T-helper 1 cell (primary cell): ENCODE measurements at regions not wholly inside any gene's neighbourhood (a gene's known extent, or its start where the extent isn't known, plus 50 kb on each side); places are given as distances from the start of the nearest gene placed in this dataset.
"Not testable (repeated sequence)": the region's sequence is repeated elsewhere in the genome, so short reads cannot be mapped to it uniquely, and the experiment has no call there.

Source experiments
- DNase-seq, 5 donors: peaks; one replicate each; pipeline ENCODE4 v3.0.0-alpha.2; 2012 to 2020

- no peak for DNase-seq
Measured at GRCh38 chr2:65598264-65598663, 165.9 kb upstream of the SPRED2 start.

- DNase-seq: no peak
Measured at GRCh38 chr2:65595630-65596029, 163.2 kb upstream of the SPRED2 start.

- DNase-seq: no peak
Measured at GRCh38 chr2:65594150-65594549, 161.8 kb upstream of the SPRED2 start.

GRCh38 chr2:65589667-65590066 is 157.3 kb upstream of the SPRED2 start:
- no peak for DNase-seq

DNA sequence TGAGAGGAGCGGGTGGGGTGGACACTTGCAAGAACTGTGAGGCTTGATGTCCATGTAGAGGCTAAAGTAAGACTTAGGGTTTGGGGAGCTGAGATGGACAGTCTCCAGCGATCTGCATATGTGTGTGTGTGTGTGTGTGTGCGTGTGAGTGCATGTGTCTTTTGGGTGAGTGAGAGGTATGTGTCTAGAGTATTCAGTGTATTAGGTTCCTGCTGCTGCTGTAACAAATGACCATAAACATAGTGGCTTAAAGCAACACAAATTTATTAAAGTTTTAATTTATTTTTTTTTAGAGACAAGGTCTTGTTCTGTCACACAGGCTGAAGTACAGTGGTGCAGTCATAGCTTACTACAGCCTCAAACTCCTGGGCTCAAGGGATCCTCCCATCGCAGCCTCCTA is 155.4 kb upstream of the SPRED2 start:
- DNase-seq: no peak

- no peak for DNase-seq
Measured at GRCh38 chr2:65586516-65586915, 154.1 kb upstream of the SPRED2 start.

DNA sequence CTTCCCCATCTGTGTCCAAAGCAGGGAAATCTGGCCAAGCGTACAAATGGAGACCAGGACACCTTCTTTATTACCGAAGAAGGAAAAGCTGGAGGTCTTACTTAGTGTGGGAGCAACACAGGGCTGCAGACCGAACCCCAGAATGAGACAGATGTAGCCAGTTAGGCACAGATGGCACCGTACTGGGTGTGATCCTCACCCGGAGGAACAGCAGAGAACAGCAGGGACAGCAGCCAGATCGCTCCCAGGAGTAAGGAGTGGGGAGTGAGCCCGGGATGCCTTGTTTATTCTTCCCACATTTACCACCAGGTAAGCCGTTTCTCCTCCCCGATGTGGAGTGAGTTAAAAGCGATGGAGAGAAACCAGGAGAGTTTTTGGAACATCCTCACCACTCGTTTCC is 150.7 kb upstream of the SPRED2 start:
- no peak for DNase-seq

GRCh38 chr2:65582364-65582763 is 150.0 kb upstream of the SPRED2 start:
- no peak for DNase-seq

- DNase-seq: no peak
Measured at GRCh38 chr2:65580824-65581223, 148.4 kb upstream of the SPRED2 start.

DNA sequence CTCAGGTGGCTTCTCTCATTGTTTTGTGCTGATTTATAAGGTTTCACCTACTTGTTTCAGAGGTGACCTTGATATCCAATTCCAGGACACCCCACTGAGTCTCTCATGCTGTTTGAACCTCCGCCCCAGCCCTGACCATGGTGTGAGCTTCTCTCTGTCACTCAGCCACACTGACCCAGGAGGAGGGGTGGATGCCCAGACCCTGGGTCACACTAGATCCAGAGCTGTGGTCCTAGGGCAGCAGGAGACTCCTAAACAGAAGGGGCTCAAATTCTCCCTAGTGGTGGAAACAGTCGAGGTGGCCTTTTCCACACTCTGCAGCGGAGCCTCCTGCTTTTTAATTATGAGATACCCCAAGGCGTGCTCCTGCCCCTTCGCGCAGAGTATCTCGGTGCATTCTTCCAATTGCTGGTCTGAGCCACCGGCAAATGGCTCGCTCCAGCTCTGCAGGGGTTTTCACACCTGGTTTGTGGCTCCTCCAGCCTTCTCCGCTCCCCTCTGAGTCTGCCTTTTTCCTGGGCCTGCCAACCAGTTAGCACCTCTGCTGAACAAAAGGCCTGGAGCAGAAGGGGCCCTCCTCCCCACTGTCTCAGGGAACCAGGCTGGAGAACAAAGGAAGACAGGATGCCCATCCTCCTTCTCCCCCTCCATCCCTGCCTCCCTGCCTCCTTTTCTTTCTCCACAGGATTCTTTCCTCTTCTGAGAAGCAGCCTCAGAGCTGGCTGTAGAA is 147.3 kb upstream of the SPRED2 start:
- no peak for DNase-seq

- no peak for DNase-seq
Measured at GRCh38 chr2:65577654-65578053, 145.3 kb upstream of the SPRED2 start.

DNA sequence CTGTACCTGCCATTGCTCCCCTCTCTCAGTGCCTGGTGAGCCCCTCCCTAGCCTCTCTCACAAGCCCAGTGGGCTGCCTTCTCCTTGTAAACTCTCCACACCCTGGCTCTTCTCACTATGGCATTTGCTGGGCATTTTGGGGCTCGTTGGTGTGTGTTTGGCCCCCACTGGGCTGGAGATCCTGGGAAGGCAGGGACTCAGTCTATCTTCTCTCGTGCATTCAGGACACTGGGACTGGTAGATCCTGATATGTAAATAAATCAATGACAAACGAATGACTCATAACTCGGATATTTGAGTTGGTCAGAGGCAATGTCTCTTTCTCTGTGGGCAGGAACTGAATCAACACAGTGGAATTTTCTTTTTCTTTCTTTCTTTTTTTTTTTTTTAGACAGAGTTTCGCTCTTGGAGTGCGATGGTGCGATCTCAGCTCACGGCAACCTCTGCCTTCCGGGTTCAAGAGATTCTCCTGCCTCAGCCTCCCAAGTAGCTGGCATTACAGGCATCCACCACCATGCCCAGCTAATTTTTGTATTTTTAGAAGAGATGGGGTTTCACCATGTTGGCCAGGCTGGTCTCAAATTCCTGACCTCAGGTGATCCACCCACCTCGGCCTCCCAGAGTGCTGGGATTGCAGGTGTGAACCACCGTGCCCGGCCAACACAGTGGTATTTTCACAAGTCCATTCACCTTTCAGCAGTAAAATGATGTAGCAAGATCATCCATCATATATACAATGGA is 144.6 kb upstream of the SPRED2 start:
- DNase-seq: no peak

- no peak for DNase-seq
Measured at GRCh38 chr2:65576278-65576677, 143.9 kb upstream of the SPRED2 start.

DNA sequence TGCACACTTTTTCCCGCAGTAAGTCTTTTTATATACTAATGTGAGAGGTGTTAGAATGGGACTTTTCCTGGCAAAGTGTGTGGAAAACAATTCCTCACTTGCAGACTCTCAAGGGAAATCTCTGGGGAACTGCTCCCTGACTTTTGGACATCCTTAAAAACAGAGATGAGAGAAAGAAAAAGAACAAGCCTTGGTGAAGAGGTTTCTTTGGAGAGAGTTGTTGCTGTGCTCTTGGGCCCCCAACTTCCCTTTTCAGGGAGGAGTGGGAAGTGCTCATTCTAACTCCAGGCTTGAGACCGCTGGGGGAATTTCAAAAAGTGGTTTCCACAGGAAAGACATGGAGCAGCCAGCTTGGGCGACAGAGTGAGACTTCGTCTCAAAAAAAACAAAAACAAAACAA is 142.6 kb upstream of the SPRED2 start:
- DNase-seq: no peak

GRCh38 chr2:65568656-65569440 is 136.4 kb upstream of the SPRED2 start:
- not testable (repeated sequence) for DNase-seq

DNA sequence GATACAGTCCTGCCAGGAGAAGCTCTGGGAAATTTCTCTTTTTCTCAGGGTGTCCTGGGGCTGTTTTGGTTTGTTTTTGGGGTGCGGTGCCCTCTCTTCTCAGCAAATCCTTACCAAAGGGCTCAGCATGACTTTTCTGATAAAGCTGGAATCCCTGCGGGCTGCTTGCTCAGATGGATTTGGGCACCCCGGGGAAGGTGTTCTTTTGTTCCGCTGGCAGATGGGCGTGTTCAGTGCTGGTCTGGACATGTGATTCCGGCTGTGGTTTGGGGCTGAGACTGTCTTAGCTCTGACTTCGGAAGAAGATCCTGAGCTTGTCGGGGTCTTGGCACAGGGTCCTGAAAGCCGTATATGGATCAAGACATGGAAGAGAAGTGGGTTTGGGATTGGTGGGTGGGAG is 134.2 kb upstream of the SPRED2 start:
- DNase-seq: no peak

GRCh38 chr2:65565681-65566080 is 133.3 kb upstream of the SPRED2 start:
- no peak for DNase-seq

DNA sequence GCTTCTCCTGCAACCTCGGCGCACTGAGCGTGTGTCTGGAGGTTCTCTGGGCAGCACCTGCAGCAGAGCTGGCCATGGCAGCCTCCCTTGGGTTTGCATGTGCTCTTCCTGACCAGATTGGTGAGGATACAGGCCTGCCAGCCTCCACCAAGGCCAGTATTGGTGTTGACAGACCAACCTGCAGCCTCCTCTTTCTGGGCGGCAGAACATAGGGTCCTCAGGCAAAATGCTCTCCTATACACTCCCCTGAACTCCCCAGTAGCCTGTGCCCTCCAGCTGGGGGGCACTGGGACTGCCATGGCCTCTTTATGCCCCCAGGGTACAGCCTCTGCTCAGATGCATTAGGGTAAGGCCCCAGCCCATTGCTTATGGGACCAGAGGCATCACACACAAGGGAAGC is 131.9 kb upstream of the SPRED2 start:
- DNase-seq: no peak

DNA sequence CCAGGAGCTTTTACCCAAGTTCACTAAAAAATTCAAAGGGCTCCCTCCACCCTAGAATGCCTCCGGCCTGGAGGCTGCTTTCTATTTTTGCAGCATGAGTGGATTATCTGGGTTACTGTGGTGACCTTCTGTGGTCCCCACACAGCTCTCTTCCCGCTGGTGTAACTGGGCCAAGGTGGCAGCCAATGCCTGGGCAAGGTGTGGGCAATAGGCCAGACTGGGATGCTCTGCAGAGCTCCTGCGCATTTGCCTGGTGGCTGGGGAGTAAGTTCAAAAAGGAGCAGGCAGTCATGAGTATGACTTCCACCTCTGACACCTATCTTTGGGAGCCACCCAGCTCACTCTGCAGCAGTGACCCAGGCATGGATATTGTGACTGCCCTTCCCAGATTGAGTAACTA is 130.5 kb upstream of the SPRED2 start:
- DNase-seq: no peak

DNA sequence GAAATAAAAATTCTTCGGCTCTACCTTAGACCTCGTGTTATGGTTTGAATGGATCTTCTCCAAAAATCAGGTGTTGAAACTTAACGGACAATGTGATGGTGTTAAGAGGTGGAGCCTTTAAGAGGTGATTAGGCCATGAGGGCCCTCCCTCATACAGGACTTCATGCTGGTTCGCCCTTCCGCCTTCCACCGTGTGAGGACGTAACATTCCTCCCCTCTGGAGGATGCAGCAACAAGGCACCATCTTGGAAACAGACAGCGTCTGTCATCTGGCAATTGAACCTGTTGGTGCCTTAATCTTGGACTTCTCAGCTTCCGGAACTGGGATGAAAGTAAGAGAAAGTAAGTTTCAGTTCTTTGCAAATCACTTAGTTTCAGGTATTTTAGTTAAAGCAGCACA is 126.3 kb upstream of the SPRED2 start:
- no peak for DNase-seq

GRCh38 chr2:65557616-65558573 is 125.5 kb upstream of the SPRED2 start:
- DNase-seq: no peak

GRCh38 chr2:65554765-65555591 is 122.6 kb upstream of the SPRED2 start:
- no peak for DNase-seq
